ENCODE measurements at regions not wholly inside any gene's neighbourhood (a gene's known extent, or its start where the extent isn't known, plus 50 kb on each side); places are given as distances from the start of the nearest gene placed in this dataset.

- no peak overlapping the region for H3K4me2 ChIP-seq (ENCODE audit: low read depth, low read length)
- no peak overlapping the region for H4K5ac ChIP-seq (ENCODE audit: low read depth, low read length)
- no peak overlapping the region for H2BK15ac ChIP-seq (ENCODE audit: low read depth, low read length)
- no peak overlapping the region for H3K4me3 ChIP-seq (ENCODE audit: insufficient read depth, low read depth, low read length)
- dilution Hi-C loops (cut with HindIII; ENCODE audit: low sequenced_read_pairs, unreplicated experiment) (no loop called here), in situ Hi-C loops (cut with MboI; ENCODE audit: low sequenced_read_pairs) (no loop called here), intact Hi-C loops (cut with micrococcal nuclease) (no loop called here)
- ATAC-seq (ENCODE audit: low read depth) (no peak), DNase-seq (no peak)
- H4K91ac ChIP-seq (ENCODE audit: insufficient read depth, low read depth, low read length): no peak overlapping the region
- no peaks in the 10 kb centered on the region for H3K36me3 ChIP-seq (ENCODE audit: control insufficient read depth, insufficient read depth, low read length)
- no peak overlapping the region for H2BK120ac ChIP-seq (ENCODE audit: low read depth, low read length)
- no peak overlapping the region for H4K8ac ChIP-seq (ENCODE audit: low read depth in 2 of 2, low read length in 2 of 2)
- H3K18ac ChIP-seq (ENCODE audit: low read depth, low read length): no peak overlapping the region
- TF ChIP-seq CTCF (conservative IDR thresholded peaks at IDR 0.05; ENCODE audit: low read depth, low read length) (no peak), CHD1 (IDR thresholded peaks at IDR 0.05; ENCODE audit: low read depth, low read length) (no peak), CEBPB (IDR thresholded peaks at IDR 0.05; ENCODE audit: low read depth, low read length) (no peak), USF2 (IDR thresholded peaks at IDR 0.05; ENCODE audit: low read depth, low read length) (no peak), MXI1 (IDR thresholded peaks at IDR 0.05; ENCODE audit: borderline replicate concordance, low read depth, low read length) (no peak), RCOR1 (IDR thresholded peaks at IDR 0.05; ENCODE audit: insufficient replicate concordance, low read length) (no peak), BHLHE40 (IDR thresholded peaks at IDR 0.05; ENCODE audit: low read depth, low read length) (no peak)
- WGBS, 2 experiments (ENCODE audit: extremely low coverage in 2 of 2, insufficient read length in 1 of 2): no CpG with 5 or more reads among the region's 2 CpGs
- peaks cover 6% of the 10 kb centered on the region for H3K9me3 ChIP-seq (ENCODE audit: control insufficient read depth, insufficient read depth, low read length)
- H3K14ac ChIP-seq (replicated peaks; ENCODE audit: low read depth, low read length): no peak overlapping the region
- no peaks in the 10 kb centered on the region for H3K27me3 ChIP-seq (ENCODE audit: control insufficient read depth, insufficient read depth, low read length)
- H3K9ac ChIP-seq (ENCODE audit: low read depth, low read length): no peak overlapping the region
- H3K4me1 ChIP-seq (ENCODE audit: control insufficient read depth, insufficient read depth, low read length): no peaks in the 10 kb centered on the region
- CTCF ChIA-PET: interaction anchor here (0.6 to 1.9 kb wide), 2 partner anchors 11 to 164 kb away, joined by 4 read pairs; no protein-coding TSS in a partner anchor
- no peak overlapping the region for H3K4ac ChIP-seq (ENCODE audit: low read depth, low read length)
- H3K79me1 ChIP-seq (ENCODE audit: low read depth in 1 of 2, low read length in 2 of 2): no peaks in the 10 kb centered on the region
- H2BK5ac ChIP-seq (ENCODE audit: low read depth, low read length, poor library complexity, severe bottlenecking): no peak overlapping the region
- H2AFZ ChIP-seq (replicated peaks; ENCODE audit: low read length, poor library complexity): no peak overlapping the region
- H2AK5ac ChIP-seq (ENCODE audit: low read depth, low read length): no peak overlapping the region
- no peak overlapping the region for H3K23ac ChIP-seq (ENCODE audit: low read depth, low read length)
- H2BK20ac ChIP-seq (ENCODE audit: low read depth, low read length): no peak overlapping the region
- no TSS peak for BruUV-seq (replicated peaks)
- no peak overlapping the region for H3K56ac ChIP-seq (ENCODE audit: extremely low read depth, insufficient read depth, low read length)
- no peak overlapping the region for H3K27ac ChIP-seq (ENCODE audit: insufficient read depth, low read length)
- POLR2A ChIA-PET (ENCODE audit: unreplicated experiment): no interaction called here
- H2AK9ac ChIP-seq (replicated peaks; ENCODE audit: low read depth, low read length, poor library complexity): no peak overlapping the region
- no peaks in the 10 kb centered on the region for H3K9me1 ChIP-seq (ENCODE audit: insufficient read depth, low read length)
- no peaks in the 10 kb centered on the region for H4K20me1 ChIP-seq (ENCODE audit: insufficient read depth, low read length)
Observed at GRCh38 chr5:114204923-114205322, 156.9 kb upstream of the KCNN2 start.
